ENCODE measurements at regions not wholly inside any gene's neighbourhood (a gene's known extent, or its start where the extent isn't known, plus 50 kb on each side); places are given as distances from the start of the nearest gene placed in this dataset.

DNA sequence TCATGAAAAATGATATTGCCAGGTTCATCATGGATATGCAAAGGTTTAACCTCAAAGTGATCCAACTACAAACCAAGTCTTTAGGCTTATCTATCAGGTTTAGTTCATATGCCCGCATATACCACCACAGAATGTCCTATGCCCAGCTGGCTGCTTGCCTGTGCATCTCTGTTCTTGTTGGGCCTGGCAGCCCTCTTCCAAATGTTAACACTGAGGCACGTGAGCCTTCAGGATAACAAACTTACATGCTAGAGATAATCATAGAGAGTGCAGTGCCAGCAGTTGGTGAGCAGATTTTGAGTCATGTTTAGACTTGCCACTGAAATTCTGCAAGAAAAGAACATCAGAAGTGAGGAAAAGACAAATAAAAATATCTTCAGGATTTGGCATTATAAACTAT lies 607.9 kb upstream of the TMPRSS15 start:
- WGBS, 2 donors = 89 to 91% methylated on average over 2 of the region's 2 CpGs

DNA sequence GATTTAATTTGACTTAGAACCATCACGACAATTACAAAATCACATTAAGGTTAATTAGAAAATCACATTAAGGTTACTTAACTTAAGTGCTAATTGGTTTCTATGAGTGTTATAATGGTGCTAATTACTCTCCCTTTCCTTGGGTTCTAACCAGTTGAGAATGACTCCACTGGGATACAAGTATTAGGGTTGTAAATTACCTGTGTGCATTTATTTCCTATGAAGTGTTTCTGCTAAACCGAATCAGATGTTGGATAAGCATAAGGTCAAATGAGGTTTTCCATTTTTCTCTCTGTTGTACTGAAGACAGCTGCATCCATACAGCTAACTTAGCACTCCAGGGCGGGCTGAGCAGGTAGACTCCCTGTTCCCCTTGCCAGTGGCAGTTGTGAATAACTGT lies 610.3 kb upstream of the TMPRSS15 start:
- no peaks in the 10 kb centered on the region for H3K9me3 ChIP-seq
- H3K36me3 ChIP-seq (ENCODE audit: low read depth, missing control alignments) = no peaks in the 10 kb centered on the region
- intact Hi-C loops (cut with DNase I; ENCODE audit: low total_unique reads) = no loop called here
- H3K4me3 ChIP-seq = no peak overlapping the region
- TF ChIP-seq, protein P1, sequence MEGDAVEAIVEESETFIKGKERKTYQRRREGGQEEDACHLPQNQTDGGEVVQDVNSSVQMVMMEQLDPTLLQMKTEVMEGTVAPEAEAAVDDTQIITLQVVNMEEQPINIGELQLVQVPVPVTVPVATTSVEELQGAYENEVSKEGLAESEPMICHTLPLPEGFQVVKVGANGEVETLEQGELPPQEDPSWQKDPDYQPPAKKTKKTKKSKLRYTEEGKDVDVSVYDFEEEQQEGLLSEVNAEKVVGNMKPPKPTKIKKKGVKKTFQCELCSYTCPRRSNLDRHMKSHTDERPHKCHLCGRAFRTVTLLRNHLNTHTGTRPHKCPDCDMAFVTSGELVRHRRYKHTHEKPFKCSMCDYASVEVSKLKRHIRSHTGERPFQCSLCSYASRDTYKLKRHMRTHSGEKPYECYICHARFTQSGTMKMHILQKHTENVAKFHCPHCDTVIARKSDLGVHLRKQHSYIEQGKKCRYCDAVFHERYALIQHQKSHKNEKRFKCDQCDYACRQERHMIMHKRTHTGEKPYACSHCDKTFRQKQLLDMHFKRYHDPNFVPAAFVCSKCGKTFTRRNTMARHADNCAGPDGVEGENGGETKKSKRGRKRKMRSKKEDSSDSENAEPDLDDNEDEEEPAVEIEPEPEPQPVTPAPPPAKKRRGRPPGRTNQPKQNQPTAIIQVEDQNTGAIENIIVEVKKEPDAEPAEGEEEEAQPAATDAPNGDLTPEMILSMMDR (IDR thresholded peaks at IDR 0.05) = no peak
- TF ChIP-seq POLR2A (IDR thresholded peaks at IDR 0.05) = no peak
- no peak overlapping the region for H3K27ac ChIP-seq
- no peaks in the 10 kb centered on the region for H3K27me3 ChIP-seq
- H3K4me1 ChIP-seq = no peaks in the 10 kb centered on the region
- WGBS, 2 donors = 76% methylated on average over 3 of the region's 3 CpGs
- no peak for DNase-seq

More for the DNA sequence above, 607.9 kb upstream of the TMPRSS15 start:
- intact Hi-C loops (cut with DNase I; ENCODE audit: low total_unique reads) = no loop called here
- no peak for DNase-seq
- Histone ChIP-seq H3K36me3 (ENCODE audit: low read depth, missing control alignments) (no peaks in the 10 kb centered on the region), H3K9me3 (no peaks in the 10 kb centered on the region), H3K27ac (no peak overlapping the region), H3K4me3 (no peak overlapping the region), H3K4me1 (no peaks in the 10 kb centered on the region), H3K27me3 (no peaks in the 10 kb centered on the region)
- no peak for TF ChIP-seq POLR2A (IDR thresholded peaks at IDR 0.05)
- TF ChIP-seq, protein P1 (IDR thresholded peaks at IDR 0.05) = no peak

DNA sequence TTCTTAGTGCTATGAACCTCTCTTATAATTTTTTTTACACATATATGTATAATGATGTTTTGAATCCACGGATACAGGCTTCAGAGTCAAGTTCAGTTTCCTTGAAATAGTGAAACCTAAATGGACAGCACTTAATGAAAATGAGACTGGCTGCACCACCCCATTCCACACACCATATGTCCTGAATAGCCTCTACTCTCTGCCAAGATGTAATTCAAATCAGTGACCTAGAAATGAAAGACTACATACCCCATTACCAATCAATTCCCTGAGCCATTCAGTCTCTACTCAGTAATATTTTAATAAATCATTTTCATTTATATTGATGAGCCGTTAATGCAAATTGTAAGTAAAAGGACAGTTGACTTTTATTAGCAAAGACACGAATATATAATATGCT lies 614.9 kb upstream of the TMPRSS15 start:
- Histone ChIP-seq H3K4me3 (no peak overlapping the region), H3K4me1 (no peaks in the 10 kb centered on the region), H3K27ac (no peak overlapping the region), H3K27me3 (no peaks in the 10 kb centered on the region), H3K36me3 (ENCODE audit: low read depth, missing control alignments) (no peaks in the 10 kb centered on the region), H3K9me3 (no peaks in the 10 kb centered on the region)
- DNase-seq = no peak
- intact Hi-C loops (cut with DNase I; ENCODE audit: low total_unique reads) = no loop called here
- TF ChIP-seq, protein P1 (IDR thresholded peaks at IDR 0.05) = no peak
- no peak for TF ChIP-seq POLR2A (IDR thresholded peaks at IDR 0.05)
- WGBS, 2 donors = 68 to 86% methylated on average over 3 of the region's 3 CpGs

DNA sequence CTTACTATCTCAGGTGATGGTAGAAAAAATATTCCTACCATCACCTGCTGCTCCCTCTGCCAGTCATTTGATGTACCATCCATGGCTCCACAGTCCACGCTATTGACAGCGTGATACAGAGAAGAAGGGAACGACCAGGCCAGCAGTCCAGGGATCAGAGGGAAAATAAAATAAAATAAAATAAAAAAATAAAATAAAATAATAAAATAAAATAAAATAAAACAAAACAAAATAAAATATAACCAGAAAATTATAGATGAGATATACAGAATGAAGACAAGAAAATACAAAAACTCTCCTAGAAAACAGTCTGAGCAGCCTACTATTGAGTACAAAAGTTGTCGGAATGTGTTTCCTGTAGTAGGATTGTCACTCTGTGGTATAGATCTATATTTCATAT lies 619.4 kb upstream of the TMPRSS15 start:
- DNase-seq = no peak
- intact Hi-C loops (cut with DNase I; ENCODE audit: low total_unique reads) = no loop called here
- H3K27ac ChIP-seq = no peak overlapping the region
- H3K9me3 ChIP-seq = no peaks in the 10 kb centered on the region
- no peaks in the 10 kb centered on the region for H3K36me3 ChIP-seq (ENCODE audit: low read depth, missing control alignments)
- no peak overlapping the region for H3K4me3 ChIP-seq
- no peaks in the 10 kb centered on the region for H3K4me1 ChIP-seq
- TF ChIP-seq, protein P1 (IDR thresholded peaks at IDR 0.05) = no peak
- no peak for TF ChIP-seq POLR2A (IDR thresholded peaks at IDR 0.05)
- 92% methylated on average over 4 of the region's 4 CpGs for WGBS, 2 donors
- H3K27me3 ChIP-seq = no peaks in the 10 kb centered on the region

DNA sequence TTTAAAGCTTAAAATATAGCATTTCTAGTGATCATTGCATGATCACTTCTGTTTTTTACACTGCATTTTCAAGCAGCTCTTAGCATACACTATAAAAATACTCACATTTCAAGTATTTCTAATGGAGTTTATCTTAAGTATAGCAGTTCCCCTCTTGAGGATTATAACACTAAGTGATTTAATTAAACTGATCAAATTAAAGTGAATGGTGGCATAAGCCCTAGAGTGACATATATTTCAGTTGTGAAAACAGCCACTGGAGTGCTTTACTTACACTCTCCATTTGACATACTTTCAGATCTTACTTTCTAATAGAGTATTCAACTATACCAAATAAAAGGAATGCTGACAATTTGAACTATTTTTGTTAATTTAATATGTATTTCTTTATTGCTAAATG lies 623.3 kb upstream of the TMPRSS15 start:
- Histone ChIP-seq H3K4me1 (no peaks in the 10 kb centered on the region), H3K4me3 (no peak overlapping the region), H3K36me3 (ENCODE audit: low read depth, missing control alignments) (no peaks in the 10 kb centered on the region), H3K27me3 (no peaks in the 10 kb centered on the region), H3K27ac (no peak overlapping the region), H3K9me3 (no peaks in the 10 kb centered on the region)
- intact Hi-C loops (cut with DNase I; ENCODE audit: low total_unique reads) = no loop called here
- TF ChIP-seq, protein P1 (IDR thresholded peaks at IDR 0.05) = no peak
- no peak for TF ChIP-seq POLR2A (IDR thresholded peaks at IDR 0.05)
- no peak for DNase-seq
